NCI-H1092 treated with DMSO at 0.1 percent for 48 hours (cell line): ENCODE measurements at regions not wholly inside any gene's neighbourhood (a gene's known extent, or its start where the extent isn't known, plus 50 kb on each side); places are given as distances from the start of the nearest gene placed in this dataset.

Experiments used
- DNase-seq: peaks from one replicate; lab custom pipeline; 2025; lab: John Stamatoyannopoulos, UW

GRCh38 chr10:128662520-128662919, 536.3 kb upstream of the MKI67 start:
- DNase-seq, result no peak

- no peak for DNase-seq
These were observed 538.5 kb upstream of the MKI67 start for GRCh38 chr10:128664729-128665128.

- no peak for DNase-seq
These were observed 549.2 kb upstream of the MKI67 start for GRCh38 chr10:128675405-128675804.

- no peak for DNase-seq
These were observed 553.9 kb upstream of the MKI67 start for GRCh38 chr10:128680116-128680515.

GRCh38 chr10:128684215-128684614, 558.0 kb upstream of the MKI67 start:
- DNase-seq, result no peak

- no peak for DNase-seq
These were observed 560.5 kb upstream of the MKI67 start for GRCh38 chr10:128686630-128687278.

GRCh38 chr10:128687408-128687807, 561.2 kb upstream of the MKI67 start:
- no peak for DNase-seq

GRCh38 chr10:128687927-128688549, 561.8 kb upstream of the MKI67 start:
- DNase-seq, result no peak

GRCh38 chr10:128689667-128690066, 563.4 kb upstream of the MKI67 start:
- no peak for DNase-seq

GRCh38 chr10:128693493-128694131, 567.4 kb upstream of the MKI67 start:
- no peak for DNase-seq

GRCh38 chr10:128694168-128694850, 568.1 kb upstream of the MKI67 start:
- DNase-seq, result no peak

- no peak for DNase-seq
These were observed 568.9 kb upstream of the MKI67 start for GRCh38 chr10:128694851-128695725.

- no peak for DNase-seq
These were observed 569.7 kb upstream of the MKI67 start for GRCh38 chr10:128695931-128696330.

- no peak for DNase-seq
These were observed 571.2 kb upstream of the MKI67 start for GRCh38 chr10:128697437-128697836.

GRCh38 chr10:128701381-128701780, 575.2 kb upstream of the MKI67 start:
- DNase-seq, result no peak

GRCh38 chr10:128701837-128702236, 575.6 kb upstream of the MKI67 start:
- no peak for DNase-seq

GRCh38 chr10:128704716-128705115, 578.5 kb upstream of the MKI67 start:
- DNase-seq, result no peak

- DNase-seq, result no peak
These were observed 582.0 kb upstream of the MKI67 start for GRCh38 chr10:128708182-128708581.

GRCh38 chr10:128709686-128710085, 583.5 kb upstream of the MKI67 start:
- DNase-seq, result no peak

GRCh38 chr10:128710098-128710797, 584.0 kb upstream of the MKI67 start:
- no peak for DNase-seq

GRCh38 chr10:128710798-128711183, 584.6 kb upstream of the MKI67 start:
- no peak for DNase-seq
